ENCODE measurements at regions not wholly inside any gene's neighbourhood (a gene's known extent, or its start where the extent isn't known, plus 50 kb on each side); places are given as distances from the start of the nearest gene placed in this dataset.
"Not testable (repeated sequence)": the region's sequence is repeated elsewhere in the genome, so short reads cannot be mapped to it uniquely, and the experiment has no call there.

DNA sequence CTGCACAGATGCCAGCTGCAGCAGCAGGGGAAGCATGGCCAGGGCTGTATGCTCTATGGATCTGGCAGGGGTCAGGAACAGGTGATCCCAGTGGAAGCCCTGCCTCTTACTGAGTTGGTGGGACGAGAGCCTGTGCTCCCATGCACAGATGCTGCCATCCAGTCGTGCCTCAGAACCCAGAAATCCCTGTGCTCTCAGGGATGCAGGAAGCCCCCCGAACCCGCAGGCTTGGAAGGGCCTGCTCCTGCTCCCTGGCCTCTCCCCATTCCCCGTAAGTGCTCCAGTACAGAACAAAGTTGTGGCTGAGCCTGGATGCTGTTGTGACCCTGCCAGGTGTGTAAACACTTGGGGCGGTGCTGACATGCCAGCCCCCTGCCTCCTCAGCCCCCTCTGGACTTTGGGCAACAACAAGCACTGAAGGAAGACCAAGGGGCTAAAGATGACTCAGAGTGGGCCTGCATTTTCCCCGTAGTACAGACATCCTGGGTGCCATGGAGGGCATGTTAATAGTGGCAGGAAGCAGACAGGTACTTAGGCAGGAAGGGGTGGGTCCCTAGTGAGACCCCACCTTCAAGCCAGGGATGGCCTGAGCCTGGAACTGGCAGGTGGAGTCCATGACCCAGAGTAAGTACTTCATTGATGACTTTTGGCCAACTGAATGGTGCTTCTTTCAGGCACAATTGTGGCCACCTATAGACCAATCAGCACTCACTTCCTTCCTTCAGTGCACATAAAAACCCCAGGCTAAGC is 1640.7 kb downstream of the C4orf33 start:
- Mint-ChIP-seq H3K36me3 (ENCODE audit: unreplicated experiment) (no peaks in the 10 kb centered on the region), H3K27me3 (ENCODE audit: unreplicated experiment) (no peaks in the 10 kb centered on the region), H3K4me1 (ENCODE audit: unreplicated experiment) (no peaks in the 10 kb centered on the region), H3K27ac (ENCODE audit: unreplicated experiment) (no peak overlapping the region), H3K9me3 (ENCODE audit: unreplicated experiment) (no peaks in the 10 kb centered on the region), H3K4me3 (ENCODE audit: unreplicated experiment) (no peak overlapping the region)
- DNase-seq (ENCODE audit: extremely low spot score, unreplicated experiment), result no peak
- TF ChIP-seq, protein P1, sequence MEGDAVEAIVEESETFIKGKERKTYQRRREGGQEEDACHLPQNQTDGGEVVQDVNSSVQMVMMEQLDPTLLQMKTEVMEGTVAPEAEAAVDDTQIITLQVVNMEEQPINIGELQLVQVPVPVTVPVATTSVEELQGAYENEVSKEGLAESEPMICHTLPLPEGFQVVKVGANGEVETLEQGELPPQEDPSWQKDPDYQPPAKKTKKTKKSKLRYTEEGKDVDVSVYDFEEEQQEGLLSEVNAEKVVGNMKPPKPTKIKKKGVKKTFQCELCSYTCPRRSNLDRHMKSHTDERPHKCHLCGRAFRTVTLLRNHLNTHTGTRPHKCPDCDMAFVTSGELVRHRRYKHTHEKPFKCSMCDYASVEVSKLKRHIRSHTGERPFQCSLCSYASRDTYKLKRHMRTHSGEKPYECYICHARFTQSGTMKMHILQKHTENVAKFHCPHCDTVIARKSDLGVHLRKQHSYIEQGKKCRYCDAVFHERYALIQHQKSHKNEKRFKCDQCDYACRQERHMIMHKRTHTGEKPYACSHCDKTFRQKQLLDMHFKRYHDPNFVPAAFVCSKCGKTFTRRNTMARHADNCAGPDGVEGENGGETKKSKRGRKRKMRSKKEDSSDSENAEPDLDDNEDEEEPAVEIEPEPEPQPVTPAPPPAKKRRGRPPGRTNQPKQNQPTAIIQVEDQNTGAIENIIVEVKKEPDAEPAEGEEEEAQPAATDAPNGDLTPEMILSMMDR (IDR thresholded peaks at IDR 0.05), result no peak

DNA sequence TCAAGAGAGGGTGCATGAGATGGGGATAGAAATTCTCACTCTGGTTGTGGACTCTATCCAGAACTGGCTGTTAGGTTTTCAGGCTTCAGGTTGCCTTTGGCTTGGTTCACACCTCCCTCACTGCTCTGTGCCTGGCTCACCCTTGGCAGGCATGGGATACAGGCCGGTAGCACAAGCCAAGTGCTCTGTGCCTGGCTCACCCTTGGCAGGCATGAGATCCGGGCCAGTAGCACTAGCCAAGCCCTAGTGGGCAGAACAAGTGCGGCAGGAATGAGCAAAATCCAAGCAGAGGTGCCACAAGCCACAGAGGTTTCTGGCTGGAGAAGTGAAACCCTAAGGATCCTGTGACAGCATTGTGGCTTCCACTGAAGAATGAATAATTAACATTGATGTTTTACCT is 1642.3 kb downstream of the C4orf33 start:
- no peak for DNase-seq (ENCODE audit: extremely low spot score, unreplicated experiment)
- H3K9me3 Mint-ChIP-seq (ENCODE audit: unreplicated experiment), result peaks cover 3% of the 10 kb centered on the region
- no peaks in the 10 kb centered on the region for H3K4me1 Mint-ChIP-seq (ENCODE audit: unreplicated experiment)
- no peaks in the 10 kb centered on the region for H3K36me3 Mint-ChIP-seq (ENCODE audit: unreplicated experiment)
- no peaks in the 10 kb centered on the region for H3K27me3 Mint-ChIP-seq (ENCODE audit: unreplicated experiment)
- TF ChIP-seq, protein P1 (IDR thresholded peaks at IDR 0.05), result no peak
- no peak overlapping the region for H3K4me3 Mint-ChIP-seq (ENCODE audit: unreplicated experiment)
- H3K27ac Mint-ChIP-seq (ENCODE audit: unreplicated experiment), result no peak overlapping the region

DNA sequence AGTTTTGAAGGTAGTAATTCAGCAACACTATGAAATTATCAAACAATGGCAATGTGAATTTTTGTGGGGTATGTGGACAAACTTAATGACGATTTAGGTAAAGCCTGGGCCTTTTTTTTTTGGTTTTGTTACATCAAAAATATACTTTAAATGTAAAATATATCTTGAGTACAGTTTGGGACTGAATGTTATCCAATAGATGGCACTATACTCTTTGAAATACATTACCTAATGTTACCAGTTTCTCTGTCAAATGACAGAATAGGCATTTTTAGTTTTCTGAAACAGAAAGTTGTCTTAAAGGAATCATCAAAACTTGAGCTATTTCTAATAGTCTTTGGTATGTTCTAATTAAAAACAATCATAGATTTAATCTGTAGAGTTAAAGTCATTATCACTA is 1651.9 kb downstream of the C4orf33 start:
- Mint-ChIP-seq H3K36me3 (ENCODE audit: unreplicated experiment) (no peaks in the 10 kb centered on the region), H3K4me1 (ENCODE audit: unreplicated experiment) (no peaks in the 10 kb centered on the region), H3K27me3 (ENCODE audit: unreplicated experiment) (no peaks in the 10 kb centered on the region), H3K4me3 (ENCODE audit: unreplicated experiment) (no peak overlapping the region), H3K9me3 (ENCODE audit: unreplicated experiment) (no peaks in the 10 kb centered on the region), H3K27ac (ENCODE audit: unreplicated experiment) (no peak overlapping the region)
- TF ChIP-seq, protein P1 (IDR thresholded peaks at IDR 0.05), result peak; percentile 51
- DNase-seq (ENCODE audit: extremely low spot score, unreplicated experiment), result no peak

DNA sequence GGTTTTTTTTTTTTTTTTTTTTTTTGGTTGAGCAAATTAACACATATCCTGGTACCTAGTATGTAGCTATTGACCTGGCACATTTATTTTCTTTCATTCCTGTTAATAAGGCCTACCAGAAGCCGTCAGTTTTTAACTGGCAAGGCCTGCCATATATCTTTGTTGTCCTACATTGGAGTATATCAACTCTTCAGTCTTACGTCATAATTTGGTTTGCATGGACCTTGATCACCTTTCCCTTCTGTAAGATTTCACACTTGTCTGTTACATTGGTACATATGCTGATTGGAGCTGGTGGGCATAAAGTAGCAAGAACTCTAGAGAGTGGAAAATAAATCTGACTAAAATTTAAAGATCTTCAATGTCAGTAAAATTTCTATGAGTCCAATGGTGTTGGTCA is 1658.0 kb downstream of the C4orf33 start:
- TF ChIP-seq, protein P1 (IDR thresholded peaks at IDR 0.05), result no peak
- H3K36me3 Mint-ChIP-seq (ENCODE audit: unreplicated experiment), result no peaks in the 10 kb centered on the region
- H3K27ac Mint-ChIP-seq (ENCODE audit: unreplicated experiment), result no peak overlapping the region
- no peak overlapping the region for H3K4me3 Mint-ChIP-seq (ENCODE audit: unreplicated experiment)
- DNase-seq (ENCODE audit: extremely low spot score, unreplicated experiment), result no peak
- no peaks in the 10 kb centered on the region for H3K27me3 Mint-ChIP-seq (ENCODE audit: unreplicated experiment)
- no peaks in the 10 kb centered on the region for H3K4me1 Mint-ChIP-seq (ENCODE audit: unreplicated experiment)
- peaks cover 4% of the 10 kb centered on the region for H3K9me3 Mint-ChIP-seq (ENCODE audit: unreplicated experiment)

DNA sequence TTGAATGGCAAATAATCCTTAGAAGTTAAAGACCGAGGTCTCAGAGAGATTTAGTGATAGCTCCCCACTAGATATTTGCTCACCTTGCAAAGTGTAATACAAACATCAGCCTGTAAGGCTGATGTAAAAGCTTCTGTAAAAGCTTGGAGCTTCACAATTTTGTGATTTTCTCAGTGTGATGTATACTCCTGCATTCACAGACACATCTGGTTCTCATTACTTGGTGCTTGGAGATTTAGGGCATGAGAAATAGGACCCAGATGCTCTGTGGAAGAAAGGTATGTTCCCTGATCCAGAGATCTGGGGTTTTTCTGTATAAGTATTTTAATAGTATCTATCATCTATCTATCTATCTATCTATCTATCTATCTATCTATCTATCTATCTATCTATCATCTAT is 1664.3 kb downstream of the C4orf33 start:
- TF ChIP-seq, protein P1 (IDR thresholded peaks at IDR 0.05), result no peak
- Mint-ChIP-seq H3K36me3 (ENCODE audit: unreplicated experiment) (no peaks in the 10 kb centered on the region), H3K27me3 (ENCODE audit: unreplicated experiment) (peaks cover 5% of the 10 kb centered on the region), H3K27ac (ENCODE audit: unreplicated experiment) (no peak overlapping the region), H3K9me3 (ENCODE audit: unreplicated experiment) (no peaks in the 10 kb centered on the region), H3K4me3 (ENCODE audit: unreplicated experiment) (no peak overlapping the region), H3K4me1 (ENCODE audit: unreplicated experiment) (no peaks in the 10 kb centered on the region)
- no peak for DNase-seq (ENCODE audit: extremely low spot score, unreplicated experiment)

DNA sequence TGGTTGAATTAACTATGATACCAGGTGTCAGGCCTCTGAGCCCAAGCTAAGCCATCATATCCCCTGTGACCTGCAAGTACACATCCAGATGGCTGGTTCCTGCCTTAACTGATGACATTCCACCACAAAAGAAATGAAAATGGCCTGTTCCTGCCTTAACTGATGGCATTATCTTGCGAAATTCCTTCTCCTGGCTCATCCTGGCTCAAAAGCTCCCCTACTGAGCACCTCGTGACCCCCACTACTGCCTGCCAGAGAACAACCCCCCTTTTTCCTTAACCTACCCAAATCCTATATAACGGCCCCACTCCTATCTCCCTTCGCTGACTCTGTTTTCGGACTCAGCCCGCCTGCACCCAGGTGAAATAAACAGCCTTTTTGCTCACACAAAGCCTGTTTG is 1671.4 kb downstream of the C4orf33 start:
- H3K4me1 Mint-ChIP-seq (ENCODE audit: unreplicated experiment); H3K4me3 Mint-ChIP-seq (ENCODE audit: unreplicated experiment); H3K36me3 Mint-ChIP-seq (ENCODE audit: unreplicated experiment); DNase-seq (ENCODE audit: extremely low spot score, unreplicated experiment); H3K9me3 Mint-ChIP-seq (ENCODE audit: unreplicated experiment); H3K27me3 Mint-ChIP-seq (ENCODE audit: unreplicated experiment); H3K27ac Mint-ChIP-seq (ENCODE audit: unreplicated experiment): not testable (repeated sequence)

DNA sequence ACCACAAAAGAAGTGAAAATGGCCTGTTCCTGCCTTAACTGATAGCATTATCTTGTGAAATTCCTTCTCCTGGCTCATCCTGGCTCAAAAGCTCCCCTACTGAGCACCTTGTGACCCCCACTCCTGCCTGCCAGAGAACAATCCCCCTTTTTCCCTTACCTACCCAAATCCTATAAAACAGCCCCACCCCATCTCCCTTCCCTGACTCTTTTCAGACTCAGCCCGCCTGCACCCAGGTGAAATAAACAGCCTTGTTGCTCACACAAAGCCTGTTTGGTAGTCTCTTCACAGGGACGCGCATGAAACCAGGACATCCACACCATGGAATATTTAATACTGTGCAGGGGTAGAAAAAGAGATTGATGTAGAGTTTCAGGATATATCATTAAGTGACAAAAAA is 1677.0 kb downstream of the C4orf33 start:
- not testable (repeated sequence) for H3K9me3 Mint-ChIP-seq (ENCODE audit: unreplicated experiment); H3K27ac Mint-ChIP-seq (ENCODE audit: unreplicated experiment); H3K36me3 Mint-ChIP-seq (ENCODE audit: unreplicated experiment); DNase-seq (ENCODE audit: extremely low spot score, unreplicated experiment); H3K4me3 Mint-ChIP-seq (ENCODE audit: unreplicated experiment); H3K4me1 Mint-ChIP-seq (ENCODE audit: unreplicated experiment); H3K27me3 Mint-ChIP-seq (ENCODE audit: unreplicated experiment)
